ENCODE measurements at regions not wholly inside any gene's neighbourhood (a gene's known extent, or its start where the extent isn't known, plus 50 kb on each side); places are given as distances from the start of the nearest gene placed in this dataset.

DNA sequence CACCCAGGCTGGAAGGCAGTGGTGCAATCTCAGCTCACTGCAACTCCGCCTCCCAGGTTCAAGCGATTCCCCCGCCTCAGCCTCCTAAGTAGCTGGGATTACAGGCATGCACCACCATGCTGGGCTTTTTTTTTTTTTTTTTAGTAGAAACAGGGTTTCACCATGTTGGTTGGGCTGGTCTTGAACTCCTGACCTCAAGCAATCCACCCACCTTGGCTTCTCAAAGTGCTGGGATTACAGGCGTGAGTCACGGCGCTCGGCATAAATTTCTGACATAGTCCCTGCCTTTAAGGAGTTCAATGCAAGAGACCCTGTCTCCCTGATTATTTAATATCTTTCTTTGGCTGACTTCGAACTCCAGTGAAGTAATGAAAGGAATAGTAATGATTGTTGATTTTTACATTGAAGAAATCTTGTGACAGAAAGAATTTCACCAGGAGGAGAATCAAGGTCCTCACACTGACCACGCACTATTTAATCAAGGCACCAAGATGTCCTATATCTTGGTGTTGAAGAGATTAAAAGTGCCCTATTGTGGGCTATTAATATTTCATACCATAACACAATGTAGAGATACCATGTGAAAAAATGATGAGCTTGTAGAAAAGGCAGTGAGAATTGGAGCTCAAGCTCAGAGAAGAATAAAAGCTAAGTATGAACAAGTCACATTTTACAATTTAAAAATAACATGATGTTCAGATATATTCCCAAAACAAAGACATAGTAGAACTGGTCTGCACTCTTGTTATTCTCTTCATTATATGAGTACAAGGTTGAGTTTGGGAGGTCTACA, 71.6 kb upstream of the BLID start:
- no peak overlapping the region for H3K27ac ChIP-seq (ENCODE audit: low read depth in 2 of 2, low read length in 2 of 2)
- H3K36me3 ChIP-seq (ENCODE audit: control insufficient read depth in 2 of 2, insufficient read depth in 2 of 2, low read length in 2 of 2), result no peaks in the 10 kb centered on the region
- no peak overlapping the region for H3K4me3 ChIP-seq (ENCODE audit: low read length in 2 of 2)
- no peak overlapping the region for H3K9ac ChIP-seq (ENCODE audit: low read depth in 1 of 2, low read length in 2 of 2)
- H3K27me3 ChIP-seq (ENCODE audit: control insufficient read depth in 2 of 2, insufficient read depth in 2 of 2, low read length in 2 of 2), result no peaks in the 10 kb centered on the region
- H3K9me3 ChIP-seq (ENCODE audit: control insufficient read depth in 2 of 2, low read length in 2 of 2), result no peaks in the 10 kb centered on the region
- no peaks in the 10 kb centered on the region for H3K4me1 ChIP-seq (ENCODE audit: control insufficient read depth in 2 of 2, insufficient read depth in 2 of 2, low read length in 2 of 2)

GRCh38 chr11:122186439-122187080, 70.5 kb upstream of the BLID start:
- H3K9me3 ChIP-seq (ENCODE audit: control insufficient read depth in 2 of 2, low read length in 2 of 2), result no peaks in the 10 kb centered on the region
- no peak overlapping the region for H3K4me3 ChIP-seq (ENCODE audit: low read length in 2 of 2)
- no peak overlapping the region for H3K9ac ChIP-seq (ENCODE audit: low read depth in 1 of 2, low read length in 2 of 2)
- H3K27me3 ChIP-seq (ENCODE audit: control insufficient read depth in 2 of 2, insufficient read depth in 2 of 2, low read length in 2 of 2), result no peaks in the 10 kb centered on the region
- no peak overlapping the region for H3K27ac ChIP-seq (ENCODE audit: low read depth in 2 of 2, low read length in 2 of 2)
- no peaks in the 10 kb centered on the region for H3K36me3 ChIP-seq (ENCODE audit: control insufficient read depth in 2 of 2, insufficient read depth in 2 of 2, low read length in 2 of 2)
- H3K4me1 ChIP-seq (ENCODE audit: control insufficient read depth in 2 of 2, insufficient read depth in 2 of 2, low read length in 2 of 2), result no peaks in the 10 kb centered on the region

DNA sequence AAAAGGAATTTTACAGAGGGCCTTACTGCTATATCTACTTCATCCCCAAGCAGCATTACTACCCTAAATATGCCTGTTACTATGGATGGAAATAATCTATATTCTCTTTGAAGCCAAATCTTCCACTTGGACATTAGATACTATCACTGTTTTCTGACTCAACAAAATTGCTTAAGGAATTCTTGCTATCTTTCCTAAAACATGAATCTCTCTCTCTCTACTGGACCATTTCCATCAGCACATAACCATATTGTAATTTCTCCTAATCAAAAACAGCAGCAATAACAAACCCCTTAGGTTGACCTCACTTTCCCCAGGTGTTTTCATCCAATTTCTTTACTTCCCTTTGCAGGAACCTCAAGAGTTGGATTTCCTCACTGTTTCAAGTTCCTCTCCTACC, 67.9 kb upstream of the BLID start:
- no peak overlapping the region for H3K27ac ChIP-seq (ENCODE audit: low read depth in 2 of 2, low read length in 2 of 2)
- no peak overlapping the region for H3K4me3 ChIP-seq (ENCODE audit: low read length in 2 of 2)
- H3K4me1 ChIP-seq (ENCODE audit: control insufficient read depth in 2 of 2, insufficient read depth in 2 of 2, low read length in 2 of 2), result no peaks in the 10 kb centered on the region
- H3K36me3 ChIP-seq (ENCODE audit: control insufficient read depth in 2 of 2, insufficient read depth in 2 of 2, low read length in 2 of 2), result no peaks in the 10 kb centered on the region
- H3K9ac ChIP-seq (ENCODE audit: low read depth in 1 of 2, low read length in 2 of 2), result no peak overlapping the region
- H3K9me3 ChIP-seq (ENCODE audit: control insufficient read depth in 2 of 2, low read length in 2 of 2), result no peaks in the 10 kb centered on the region
- no peaks in the 10 kb centered on the region for H3K27me3 ChIP-seq (ENCODE audit: control insufficient read depth in 2 of 2, insufficient read depth in 2 of 2, low read length in 2 of 2)

- Histone ChIP-seq H3K4me3 (ENCODE audit: low read length in 2 of 2) (no peak overlapping the region), H3K27ac (ENCODE audit: low read depth in 2 of 2, low read length in 2 of 2) (no peak overlapping the region), H3K4me1 (ENCODE audit: control insufficient read depth in 2 of 2, insufficient read depth in 2 of 2, low read length in 2 of 2) (no peaks in the 10 kb centered on the region)
Measured at GRCh38 chr11:122181893-122182292, 65.9 kb upstream of the BLID start.

GRCh38 chr11:122181372-122181771, 65.4 kb upstream of the BLID start:
- Histone ChIP-seq H3K9me3 (ENCODE audit: control insufficient read depth in 2 of 2, low read length in 2 of 2) (no peaks in the 10 kb centered on the region), H3K36me3 (ENCODE audit: control insufficient read depth in 2 of 2, insufficient read depth in 2 of 2, low read length in 2 of 2) (no peaks in the 10 kb centered on the region), H3K4me3 (ENCODE audit: low read length in 2 of 2) (no peak overlapping the region), H3K4me1 (ENCODE audit: control insufficient read depth in 2 of 2, insufficient read depth in 2 of 2, low read length in 2 of 2) (no peaks in the 10 kb centered on the region), H3K9ac (ENCODE audit: low read depth in 1 of 2, low read length in 2 of 2) (no peak overlapping the region), H3K27me3 (ENCODE audit: control insufficient read depth in 2 of 2, insufficient read depth in 2 of 2, low read length in 2 of 2) (no peaks in the 10 kb centered on the region), H3K27ac (ENCODE audit: low read depth in 2 of 2, low read length in 2 of 2) (no peak overlapping the region)

More at GRCh38 chr11:122181893-122182292, 65.9 kb upstream of the BLID start:
- H3K27me3 ChIP-seq (ENCODE audit: control insufficient read depth in 2 of 2, insufficient read depth in 2 of 2, low read length in 2 of 2), result no peaks in the 10 kb centered on the region
- H3K36me3 ChIP-seq (ENCODE audit: control insufficient read depth in 2 of 2, insufficient read depth in 2 of 2, low read length in 2 of 2), result no peaks in the 10 kb centered on the region
- H3K9ac ChIP-seq (ENCODE audit: low read depth in 1 of 2, low read length in 2 of 2), result no peak overlapping the region
- H3K9me3 ChIP-seq (ENCODE audit: control insufficient read depth in 2 of 2, low read length in 2 of 2), result no peaks in the 10 kb centered on the region

- Histone ChIP-seq H3K9ac (ENCODE audit: low read depth in 1 of 2, low read length in 2 of 2) (no peak overlapping the region), H3K27me3 (ENCODE audit: control insufficient read depth in 2 of 2, insufficient read depth in 2 of 2, low read length in 2 of 2) (no peaks in the 10 kb centered on the region), H3K4me1 (ENCODE audit: control insufficient read depth in 2 of 2, insufficient read depth in 2 of 2, low read length in 2 of 2) (no peaks in the 10 kb centered on the region), H3K36me3 (ENCODE audit: control insufficient read depth in 2 of 2, insufficient read depth in 2 of 2, low read length in 2 of 2) (no peaks in the 10 kb centered on the region), H3K9me3 (ENCODE audit: control insufficient read depth in 2 of 2, low read length in 2 of 2) (no peaks in the 10 kb centered on the region), H3K27ac (ENCODE audit: low read depth in 2 of 2, low read length in 2 of 2) (no peak overlapping the region), H3K4me3 (ENCODE audit: low read length in 2 of 2) (no peak overlapping the region)
Measured at GRCh38 chr11:122179961-122180834, 64.2 kb upstream of the BLID start.

- no peaks in the 10 kb centered on the region for H3K27me3 ChIP-seq (ENCODE audit: control insufficient read depth in 2 of 2, insufficient read depth in 2 of 2, low read length in 2 of 2)
- no peak overlapping the region for H3K27ac ChIP-seq (ENCODE audit: low read depth in 2 of 2, low read length in 2 of 2)
- no peak overlapping the region for H3K9ac ChIP-seq (ENCODE audit: low read depth in 1 of 2, low read length in 2 of 2)
- H3K4me3 ChIP-seq (ENCODE audit: low read length in 2 of 2), result no peak overlapping the region
- no peaks in the 10 kb centered on the region for H3K4me1 ChIP-seq (ENCODE audit: control insufficient read depth in 2 of 2, insufficient read depth in 2 of 2, low read length in 2 of 2)
- H3K9me3 ChIP-seq (ENCODE audit: control insufficient read depth in 2 of 2, low read length in 2 of 2), result no peaks in the 10 kb centered on the region
- no peaks in the 10 kb centered on the region for H3K36me3 ChIP-seq (ENCODE audit: control insufficient read depth in 2 of 2, insufficient read depth in 2 of 2, low read length in 2 of 2)
Measured at GRCh38 chr11:122178795-122179194, 62.8 kb upstream of the BLID start.

- no peak overlapping the region for H3K9ac ChIP-seq (ENCODE audit: low read depth in 1 of 2, low read length in 2 of 2)
- H3K27me3 ChIP-seq (ENCODE audit: control insufficient read depth in 2 of 2, insufficient read depth in 2 of 2, low read length in 2 of 2), result no peaks in the 10 kb centered on the region
- H3K27ac ChIP-seq (ENCODE audit: low read depth in 2 of 2, low read length in 2 of 2), result no peak overlapping the region
- H3K36me3 ChIP-seq (ENCODE audit: control insufficient read depth in 2 of 2, insufficient read depth in 2 of 2, low read length in 2 of 2), result no peaks in the 10 kb centered on the region
- H3K4me1 ChIP-seq (ENCODE audit: control insufficient read depth in 2 of 2, insufficient read depth in 2 of 2, low read length in 2 of 2), result no peaks in the 10 kb centered on the region
- H3K9me3 ChIP-seq (ENCODE audit: control insufficient read depth in 2 of 2, low read length in 2 of 2), result no peaks in the 10 kb centered on the region
- no peak overlapping the region for H3K4me3 ChIP-seq (ENCODE audit: low read length in 2 of 2)
Measured at GRCh38 chr11:122177238-122177637, 61.2 kb upstream of the BLID start.

GRCh38 chr11:122176651-122177050, 60.6 kb upstream of the BLID start:
- Histone ChIP-seq H3K9me3 (ENCODE audit: control insufficient read depth in 2 of 2, low read length in 2 of 2) (no peaks in the 10 kb centered on the region), H3K27me3 (ENCODE audit: control insufficient read depth in 2 of 2, insufficient read depth in 2 of 2, low read length in 2 of 2) (no peaks in the 10 kb centered on the region), H3K9ac (ENCODE audit: low read depth in 1 of 2, low read length in 2 of 2) (no peak overlapping the region), H3K4me3 (ENCODE audit: low read length in 2 of 2) (no peak overlapping the region), H3K4me1 (ENCODE audit: control insufficient read depth in 2 of 2, insufficient read depth in 2 of 2, low read length in 2 of 2) (no peaks in the 10 kb centered on the region), H3K36me3 (ENCODE audit: control insufficient read depth in 2 of 2, insufficient read depth in 2 of 2, low read length in 2 of 2) (no peaks in the 10 kb centered on the region), H3K27ac (ENCODE audit: low read depth in 2 of 2, low read length in 2 of 2) (no peak overlapping the region)

GRCh38 chr11:122175306-122175705, 59.3 kb upstream of the BLID start:
- Histone ChIP-seq H3K36me3 (ENCODE audit: control insufficient read depth in 2 of 2, insufficient read depth in 2 of 2, low read length in 2 of 2) (no peaks in the 10 kb centered on the region), H3K27me3 (ENCODE audit: control insufficient read depth in 2 of 2, insufficient read depth in 2 of 2, low read length in 2 of 2) (no peaks in the 10 kb centered on the region), H3K9ac (ENCODE audit: low read depth in 1 of 2, low read length in 2 of 2) (no peak overlapping the region), H3K27ac (ENCODE audit: low read depth in 2 of 2, low read length in 2 of 2) (no peak overlapping the region), H3K4me3 (ENCODE audit: low read length in 2 of 2) (no peak overlapping the region), H3K9me3 (ENCODE audit: control insufficient read depth in 2 of 2, low read length in 2 of 2) (no peaks in the 10 kb centered on the region), H3K4me1 (ENCODE audit: control insufficient read depth in 2 of 2, insufficient read depth in 2 of 2, low read length in 2 of 2) (no peaks in the 10 kb centered on the region)

All from mucosa of rectum (tissue), 2 donors.